SK-N-DZ (cell line): ENCODE measurements at regions not wholly inside any gene's neighbourhood (a gene's known extent, or its start where the extent isn't known, plus 50 kb on each side); places are given as distances from the start of the nearest gene placed in this dataset.

Experiments
- DNase-seq: peaks from one replicate; pipeline ENCODE4 v3.0.0-alpha.2; 2015; ENCODE audit warnings: low spot score

GRCh38 chr21:26743524-26743923, 101.7 kb downstream of the ADAMTS1 start:
- DNase-seq: peak; percentile 76

- DNase-seq: no peak
These were observed 106.0 kb downstream of the ADAMTS1 start for GRCh38 chr21:26739189-26739588.

GRCh38 chr21:26736449-26736848, 108.8 kb downstream of the ADAMTS1 start:
- DNase-seq: no peak

- DNase-seq: peak; percentile 31
These were observed 112.6 kb downstream of the ADAMTS1 start for GRCh38 chr21:26732432-26733221.

GRCh38 chr21:26719750-26720149, 125.5 kb downstream of the ADAMTS1 start:
- DNase-seq: peak; percentile 22

- DNase-seq: peak; percentile 24
These were observed 128.0 kb downstream of the ADAMTS1 start for GRCh38 chr21:26717146-26717739.

- DNase-seq: peak; percentile 55
These were observed 129.2 kb downstream of the ADAMTS1 start for GRCh38 chr21:26715878-26716506.

GRCh38 chr21:26715116-26715515, 130.1 kb downstream of the ADAMTS1 start:
- no peak for DNase-seq

- no peak for DNase-seq
These were observed 135.1 kb downstream of the ADAMTS1 start for GRCh38 chr21:26710155-26710554.

GRCh38 chr21:26709090-26709489, 136.0 kb upstream of the CYYR1 start:
- DNase-seq: no peak

- no peak for DNase-seq
These were observed 135.2 kb upstream of the CYYR1 start for GRCh38 chr21:26708223-26708800.

- DNase-seq: no peak
These were observed 134.2 kb upstream of the CYYR1 start for GRCh38 chr21:26707246-26707645.

GRCh38 chr21:26698416-26698815, 125.3 kb upstream of the CYYR1 start:
- DNase-seq: no peak

- no peak for DNase-seq
These were observed 118.3 kb upstream of the CYYR1 start for GRCh38 chr21:26691416-26691815.

- no peak for DNase-seq
These were observed 113.6 kb upstream of the CYYR1 start for GRCh38 chr21:26686705-26687104.

- peak; percentile 24 for DNase-seq
These were observed 113.2 kb upstream of the CYYR1 start for GRCh38 chr21:26686278-26686677.

GRCh38 chr21:26684889-26685288, 111.8 kb upstream of the CYYR1 start:
- no peak for DNase-seq

GRCh38 chr21:26683996-26684395, 110.9 kb upstream of the CYYR1 start:
- DNase-seq: no peak

GRCh38 chr21:26679284-26679683, 106.2 kb upstream of the CYYR1 start:
- no peak for DNase-seq

GRCh38 chr21:26674323-26674722, 101.2 kb upstream of the CYYR1 start:
- no peak for DNase-seq

- DNase-seq: no peak
These were observed 96.2 kb upstream of the CYYR1 start for GRCh38 chr21:26669215-26669764.

GRCh38 chr21:26659757-26660156, 86.7 kb upstream of the CYYR1 start:
- DNase-seq: no peak
